Posterior vena cava (tissue), 2 donors: ENCODE measurements at regions not wholly inside any gene's neighbourhood (a gene's known extent, or its start where the extent isn't known, plus 50 kb on each side); places are given as distances from the start of the nearest gene placed in this dataset.
"Not testable (repeated sequence)": the region's sequence is repeated elsewhere in the genome, so short reads cannot be mapped to it uniquely, and the experiment has no call there.

ENCODE experiments used
- DNase-seq: peaks from one replicate; pipeline ENCODE4 v3.0.0-alpha.2; 2020; ENCODE audit warnings: low spot score
- intact Hi-C, 2 donors: fragments of 100-400 bp; cut with DNase I; formaldehyde crosslinking; loops; one replicate each; pipeline versions ENCODE4 v1.14.1 to v1.14.2; 2022 to 2023
- donor health status: DM: yes; HTN: yes; CAD: no.
- donor health status: DM: yes; HTN: yes; CAD: no.

- intact Hi-C loops = loop anchor here in 1 of 2 donors (10.0 kb wide), 1 partner anchor 45 kb away; no protein-coding TSS in a partner anchor
Measured at GRCh38 chr6:154919806-154920205, 75.3 kb upstream of the TIAM2 start.

GRCh38 chr6:154920495-154921200 is 74.5 kb upstream of the TIAM2 start:
- intact Hi-C loops = loop anchor here in 1 of 2 donors (10.0 kb wide), 1 partner anchor 46 kb away; no protein-coding TSS in a partner anchor
- DNase-seq = no peak

More at GRCh38 chr6:154919806-154920205, 75.3 kb upstream of the TIAM2 start:
- DNase-seq = no peak

- no peak for DNase-seq
- intact Hi-C loops = loop anchor here in 1 of 2 donors (10.0 kb wide), 1 partner anchor 47 kb away; no protein-coding TSS in a partner anchor
Measured at GRCh38 chr6:154921482-154921881, 73.6 kb upstream of the TIAM2 start.

- DNase-seq = no peak
- intact Hi-C loops = loop anchor here in 1 of 2 donors (10.0 kb wide), 1 partner anchor 49 kb away; no protein-coding TSS in a partner anchor
Measured at GRCh38 chr6:154923199-154923869, 71.8 kb upstream of the TIAM2 start.

GRCh38 chr6:154925130-154925529 is 70.0 kb upstream of the TIAM2 start:
- intact Hi-C loops = loop anchor here (5.0 to 10.0 kb wide), 3 partner anchors 50 to 252 kb away; no protein-coding TSS in a partner anchor
- peak; percentile 76 for DNase-seq

- DNase-seq = no peak
- intact Hi-C loops = loop anchor here (5.0 to 10.0 kb wide), 3 partner anchors 52 to 251 kb away; no protein-coding TSS in a partner anchor
Measured at GRCh38 chr6:154926366-154926765, 68.7 kb upstream of the TIAM2 start.

- intact Hi-C loops = loop anchor here (5.0 to 10.0 kb wide), 3 partner anchors 54 to 249 kb away; no protein-coding TSS in a partner anchor
Measured at GRCh38 chr6:154928325-154928922, 66.7 kb upstream of the TIAM2 start.

GRCh38 chr6:154930451-154930851 is 64.7 kb upstream of the TIAM2 start:
- intact Hi-C loops = no loop called here
- DNase-seq = no peak

More at GRCh38 chr6:154928325-154928922, 66.7 kb upstream of the TIAM2 start:
- no peak for DNase-seq

GRCh38 chr6:154931711-154932424 is 63.2 kb upstream of the TIAM2 start:
- intact Hi-C loops = loop anchor here in 1 of 2 donors (1.0 kb wide), 1 partner anchor 43 kb away; no protein-coding TSS in a partner anchor
- no peak for DNase-seq

- intact Hi-C loops = loop anchor here in 1 of 2 donors (1.0 kb wide), 1 partner anchor 43 kb away; no protein-coding TSS in a partner anchor
- no peak for DNase-seq
Measured at GRCh38 chr6:154932515-154933027, 62.5 kb upstream of the TIAM2 start.

- intact Hi-C loops = no loop called here
- peak; percentile 42 for DNase-seq
Measured at GRCh38 chr6:154933181-154933827, 61.8 kb upstream of the TIAM2 start.

- peak; percentile 72 for DNase-seq
- intact Hi-C loops = no loop called here
Measured at GRCh38 chr6:154937306-154938220, 57.6 kb upstream of the TIAM2 start.

- intact Hi-C loops = no loop called here
- peak; percentile 67 for DNase-seq
Measured at GRCh38 chr6:154938221-154938580, 56.9 kb upstream of the TIAM2 start.

GRCh38 chr6:154938727-154939285 is 56.3 kb upstream of the TIAM2 start:
- DNase-seq = peak; percentile 52
- intact Hi-C loops = not testable (repeated sequence)

GRCh38 chr6:154942770-154943169 is 52.3 kb upstream of the TIAM2 start:
- no peak for DNase-seq

GRCh38 chr6:154945271-154945890 is 49.7 kb upstream of the TIAM2 start:
- DNase-seq = peak; percentile 69
- intact Hi-C loops = no loop called here

More at GRCh38 chr6:154942770-154943169, 52.3 kb upstream of the TIAM2 start:
- intact Hi-C loops = no loop called here
